ENCODE measurements at regions not wholly inside any gene's neighbourhood (a gene's known extent, or its start where the extent isn't known, plus 50 kb on each side); places are given as distances from the start of the nearest gene placed in this dataset.

GRCh38 chr2:120401275-120402066, 55.5 kb downstream of the INHBB start:
- no peak for FAIRE-seq

- FAIRE-seq, result no peak
Observed at GRCh38 chr2:120402067-120402433, 56.1 kb downstream of the INHBB start.

- no peak for FAIRE-seq
Observed at GRCh38 chr2:120402508-120402907, 56.6 kb downstream of the INHBB start.

GRCh38 chr2:120403261-120403660, 57.3 kb downstream of the INHBB start:
- FAIRE-seq, result no peak

GRCh38 chr2:120403676-120404075, 57.7 kb downstream of the INHBB start:
- FAIRE-seq, result no peak

- no peak for FAIRE-seq
Observed at GRCh38 chr2:120404274-120404673, 58.3 kb downstream of the INHBB start.

GRCh38 chr2:120404941-120405758, 59.2 kb downstream of the INHBB start:
- no peak for FAIRE-seq

GRCh38 chr2:120405759-120406099, 59.8 kb downstream of the INHBB start:
- FAIRE-seq, result no peak

- FAIRE-seq, result no peak
Observed at GRCh38 chr2:120406566-120406965, 60.6 kb downstream of the INHBB start.

- no peak for FAIRE-seq
Observed at GRCh38 chr2:120410487-120410886, 64.6 kb downstream of the INHBB start.

GRCh38 chr2:120415060-120415459, 69.1 kb downstream of the INHBB start:
- FAIRE-seq, result no peak

- no peak for FAIRE-seq
Observed at GRCh38 chr2:120415728-120416509, 70.0 kb downstream of the INHBB start.

GRCh38 chr2:120418174-120418787, 72.3 kb downstream of the INHBB start:
- FAIRE-seq, result no peak

- no peak for FAIRE-seq
Observed at GRCh38 chr2:120419073-120419472, 73.1 kb downstream of the INHBB start.

- FAIRE-seq, result no peak
Observed at GRCh38 chr2:120419955-120420354, 74.0 kb downstream of the INHBB start.

GRCh38 chr2:120421126-120421829, 75.3 kb downstream of the INHBB start:
- no peak for FAIRE-seq

GRCh38 chr2:120421830-120422175, 75.9 kb downstream of the INHBB start:
- no peak for FAIRE-seq

GRCh38 chr2:120422465-120423160, 76.7 kb downstream of the INHBB start:
- FAIRE-seq, result no peak

GRCh38 chr2:120423167-120423943, 77.4 kb downstream of the INHBB start:
- FAIRE-seq, result no peak

GRCh38 chr2:120424274-120424796, 78.4 kb downstream of the INHBB start:
- no peak for FAIRE-seq

- no peak for FAIRE-seq
Observed at GRCh38 chr2:120425014-120425413, 79.1 kb downstream of the INHBB start.
